ENCODE measurements at regions not wholly inside any gene's neighbourhood (a gene's known extent, or its start where the extent isn't known, plus 50 kb on each side); places are given as distances from the start of the nearest gene placed in this dataset.

DNA sequence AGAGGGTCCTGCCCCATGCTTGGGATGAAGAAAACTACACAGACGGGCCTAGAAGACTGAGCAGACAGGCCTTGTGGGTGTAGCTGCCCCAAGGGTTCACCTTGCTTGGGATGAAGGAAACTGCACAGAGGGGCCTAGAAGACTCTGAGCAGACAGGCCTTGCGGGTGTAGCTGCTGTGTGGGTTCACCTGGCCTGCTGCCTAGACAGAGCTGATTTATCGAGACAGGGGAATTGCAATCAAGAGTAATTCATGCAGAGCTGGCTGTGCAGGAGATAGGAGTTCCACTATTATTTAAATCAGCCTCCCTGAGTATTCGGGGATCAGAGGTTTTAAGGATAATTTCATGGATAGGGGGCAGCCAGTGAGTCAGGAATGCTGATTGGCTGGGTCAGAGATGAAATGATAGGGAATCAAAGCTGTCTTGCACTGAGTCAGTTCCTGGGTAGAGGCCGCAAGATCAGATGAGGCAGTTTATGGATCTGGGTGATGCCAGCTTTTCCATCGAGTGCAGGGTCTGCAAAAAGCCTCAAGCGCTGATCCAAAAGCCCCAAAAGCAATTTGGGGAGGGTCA, 341.4 kb downstream of the GALR1 start:
- ATAC-seq (no peak), DNase-seq (no peak)
- Mint-ChIP-seq H3K4me3 (no peak overlapping the region), H3K4me1 (ENCODE audit: low read depth) (no peaks in the 10 kb centered on the region), H3K36me3 (ENCODE audit: low read depth) (no peaks in the 10 kb centered on the region), H3K27ac (no peak overlapping the region), H3K9me3 (ENCODE audit: insufficient read depth) (no peaks in the 10 kb centered on the region), H3K27me3 (ENCODE audit: low read depth) (no peaks in the 10 kb centered on the region)
- POLR2A ChIA-PET: no interaction called here
- CTCF ChIA-PET: no interaction called here

DNA sequence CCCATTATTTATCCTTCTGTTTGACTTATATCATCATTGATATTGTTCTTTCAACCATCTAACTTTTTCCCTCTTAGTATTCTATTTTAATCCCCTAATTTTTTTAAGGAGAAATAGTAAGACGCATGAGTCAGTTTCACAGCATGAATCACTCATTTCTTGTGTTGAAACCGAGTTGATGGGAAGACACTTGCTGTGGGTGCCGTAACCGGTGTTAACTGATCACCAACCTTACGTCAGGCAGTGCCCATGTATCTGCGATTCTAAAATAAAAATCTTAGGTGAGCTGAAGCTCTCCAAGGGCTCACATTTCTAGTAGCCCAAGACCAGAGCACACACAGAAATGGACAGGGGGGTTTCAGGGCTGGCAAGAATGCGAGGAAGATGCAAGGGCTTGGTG, 348.1 kb downstream of the GALR1 start:
- Mint-ChIP-seq H3K4me1 (ENCODE audit: low read depth) (no peaks in the 10 kb centered on the region), H3K27me3 (ENCODE audit: low read depth) (no peaks in the 10 kb centered on the region), H3K27ac (no peak overlapping the region), H3K36me3 (ENCODE audit: low read depth) (no peaks in the 10 kb centered on the region), H3K4me3 (no peak overlapping the region), H3K9me3 (ENCODE audit: insufficient read depth) (no peaks in the 10 kb centered on the region)
- ChIA-PET CTCF (no interaction called here), POLR2A (no interaction called here)
- DNase-seq: no peak
- no peak for ATAC-seq

DNA sequence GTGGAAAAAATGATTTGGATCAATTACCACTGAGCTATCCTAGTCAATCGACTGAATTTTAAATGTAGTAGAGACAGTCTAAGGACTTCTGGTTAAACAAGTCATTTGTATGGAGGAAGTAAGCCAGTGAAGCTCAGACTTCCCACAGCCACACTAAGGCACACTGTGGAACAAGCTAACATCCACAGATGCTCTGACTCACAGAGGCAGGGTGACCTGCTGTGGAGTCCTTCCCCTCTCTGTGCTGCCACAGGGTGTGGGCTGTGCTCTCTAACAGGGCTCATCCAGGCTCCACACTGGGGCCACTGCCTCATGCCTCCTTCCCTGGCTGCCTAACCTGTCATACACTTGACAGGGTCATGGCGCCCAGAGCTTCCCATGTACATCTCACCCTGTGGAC, 351.0 kb downstream of the GALR1 start:
- Mint-ChIP-seq H3K4me1 (ENCODE audit: low read depth) (no peaks in the 10 kb centered on the region), H3K4me3 (no peak overlapping the region), H3K27me3 (ENCODE audit: low read depth) (no peaks in the 10 kb centered on the region), H3K36me3 (ENCODE audit: low read depth) (no peaks in the 10 kb centered on the region), H3K27ac (no peak overlapping the region), H3K9me3 (ENCODE audit: insufficient read depth) (no peaks in the 10 kb centered on the region)
- ChIA-PET POLR2A (no interaction called here), CTCF (no interaction called here)
- ATAC-seq (no peak), DNase-seq (no peak)

DNA sequence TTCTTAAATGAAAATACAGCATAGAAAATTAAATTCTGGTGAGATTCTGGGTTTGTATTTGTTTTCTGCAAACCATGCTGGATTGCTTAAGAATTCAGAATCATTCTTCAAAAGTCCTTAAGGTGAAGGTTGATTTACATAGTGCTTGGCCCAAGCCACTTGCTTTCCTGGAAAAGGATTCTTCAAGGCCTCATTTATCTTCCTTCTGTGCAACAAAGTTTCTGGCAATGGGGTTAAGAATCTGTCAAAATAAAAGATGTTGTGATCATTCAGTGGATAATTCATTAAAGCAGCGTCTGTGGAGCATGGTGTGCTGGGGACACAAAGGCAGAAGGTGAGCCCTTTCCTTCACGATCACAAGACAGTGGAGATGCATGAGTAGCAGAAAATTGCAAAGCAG, 351.9 kb downstream of the GALR1 start:
- no peaks in the 10 kb centered on the region for H3K27me3 Mint-ChIP-seq (ENCODE audit: low read depth)
- ATAC-seq: no peak
- ChIA-PET CTCF (no interaction called here), POLR2A (no interaction called here)
- no peaks in the 10 kb centered on the region for H3K36me3 Mint-ChIP-seq (ENCODE audit: low read depth)
- no peaks in the 10 kb centered on the region for H3K9me3 Mint-ChIP-seq (ENCODE audit: insufficient read depth)
- DNase-seq: no peak
- no peak overlapping the region for H3K27ac Mint-ChIP-seq
- H3K4me3 Mint-ChIP-seq: no peak overlapping the region
- no peaks in the 10 kb centered on the region for H3K4me1 Mint-ChIP-seq (ENCODE audit: low read depth)

DNA sequence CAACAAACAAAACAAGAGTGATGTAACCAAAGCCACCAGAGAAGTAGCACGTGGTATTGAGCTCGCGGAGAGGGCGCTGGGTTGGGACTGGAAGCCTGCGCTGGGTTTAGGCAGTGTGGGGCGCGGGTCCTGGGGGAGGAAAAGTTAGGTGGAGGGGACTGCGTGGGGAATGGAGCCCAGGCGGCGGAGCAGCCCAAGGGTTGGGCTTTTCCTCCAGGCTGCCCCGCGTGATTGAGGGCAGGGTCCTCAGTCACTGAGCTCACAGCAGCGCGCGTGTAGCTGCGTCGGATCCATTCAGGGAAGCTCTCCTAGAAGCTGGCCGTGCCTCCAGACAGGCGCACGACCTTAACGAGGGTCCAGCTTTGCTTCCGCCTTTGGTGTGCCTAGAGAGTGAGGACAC, 357.4 kb downstream of the GALR1 start:
- CTCF ChIA-PET: no interaction called here
- H3K9me3 Mint-ChIP-seq (ENCODE audit: insufficient read depth): no peaks in the 10 kb centered on the region

DNA sequence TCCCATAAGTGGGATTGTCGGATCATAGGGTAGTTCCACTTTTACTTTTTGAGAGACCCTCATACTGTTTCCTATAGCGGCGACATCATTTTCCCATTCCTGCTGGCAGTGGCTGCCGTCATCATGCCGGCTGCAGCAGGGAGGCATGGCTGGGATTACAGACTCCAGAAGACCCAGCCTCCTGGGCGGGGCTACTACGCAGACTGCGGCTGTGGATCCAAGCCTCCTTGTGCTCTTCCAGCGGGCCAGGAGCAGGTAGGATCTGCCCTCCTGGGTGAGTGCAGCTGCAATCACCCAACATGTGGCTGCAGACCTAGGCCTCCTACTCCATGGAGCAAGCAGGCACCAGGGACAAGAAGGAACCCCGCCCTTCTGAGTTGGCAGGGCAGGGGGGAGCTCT, 359.2 kb downstream of the GALR1 start:
- ChIA-PET CTCF (no interaction called here), POLR2A (no interaction called here)
- Mint-ChIP-seq H3K27me3 (ENCODE audit: low read depth) (no peaks in the 10 kb centered on the region), H3K36me3 (ENCODE audit: low read depth) (no peaks in the 10 kb centered on the region), H3K9me3 (ENCODE audit: insufficient read depth) (no peaks in the 10 kb centered on the region), H3K4me3 (no peak overlapping the region), H3K27ac (no peak overlapping the region), H3K4me1 (ENCODE audit: low read depth) (no peaks in the 10 kb centered on the region)
- ATAC-seq (no peak), DNase-seq (no peak)

More for the DNA sequence above, 357.4 kb downstream of the GALR1 start:
- DNase-seq (no peak), ATAC-seq (no peak)
- POLR2A ChIA-PET: no interaction called here
- Mint-ChIP-seq H3K27me3 (ENCODE audit: low read depth) (no peaks in the 10 kb centered on the region), H3K4me3 (no peak overlapping the region), H3K4me1 (ENCODE audit: low read depth) (no peaks in the 10 kb centered on the region), H3K36me3 (ENCODE audit: low read depth) (no peaks in the 10 kb centered on the region), H3K27ac (no peak overlapping the region)

DNA sequence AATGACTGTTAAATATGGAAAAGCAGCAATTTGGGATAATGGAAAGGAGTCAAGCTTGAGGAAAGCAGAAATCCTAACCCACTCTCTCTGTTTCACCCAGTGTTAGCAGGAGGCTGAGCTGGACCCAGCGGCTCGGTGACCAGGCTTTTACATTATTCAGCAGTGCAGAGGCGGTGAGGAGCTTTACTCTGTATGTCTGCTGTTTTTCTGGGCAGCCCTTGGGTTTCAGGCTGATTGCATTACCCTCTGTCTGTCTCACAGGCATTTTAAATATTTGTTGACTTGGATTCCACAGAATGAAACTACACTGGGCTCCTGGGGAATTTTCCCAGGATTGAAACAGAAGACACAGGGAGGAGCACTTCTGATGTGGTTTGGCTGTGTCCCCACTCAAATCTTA, 368.0 kb downstream of the GALR1 start:
- H3K4me1 Mint-ChIP-seq (ENCODE audit: low read depth): no peaks in the 10 kb centered on the region
- H3K27ac Mint-ChIP-seq: no peak overlapping the region
- DNase-seq (no peak), ATAC-seq (no peak)
- ChIA-PET CTCF (no interaction called here), POLR2A (no interaction called here)
- no peaks in the 10 kb centered on the region for H3K9me3 Mint-ChIP-seq (ENCODE audit: insufficient read depth)
- no peaks in the 10 kb centered on the region for H3K27me3 Mint-ChIP-seq (ENCODE audit: low read depth)
- H3K4me3 Mint-ChIP-seq: no peak overlapping the region
- no peaks in the 10 kb centered on the region for H3K36me3 Mint-ChIP-seq (ENCODE audit: low read depth)

DNA sequence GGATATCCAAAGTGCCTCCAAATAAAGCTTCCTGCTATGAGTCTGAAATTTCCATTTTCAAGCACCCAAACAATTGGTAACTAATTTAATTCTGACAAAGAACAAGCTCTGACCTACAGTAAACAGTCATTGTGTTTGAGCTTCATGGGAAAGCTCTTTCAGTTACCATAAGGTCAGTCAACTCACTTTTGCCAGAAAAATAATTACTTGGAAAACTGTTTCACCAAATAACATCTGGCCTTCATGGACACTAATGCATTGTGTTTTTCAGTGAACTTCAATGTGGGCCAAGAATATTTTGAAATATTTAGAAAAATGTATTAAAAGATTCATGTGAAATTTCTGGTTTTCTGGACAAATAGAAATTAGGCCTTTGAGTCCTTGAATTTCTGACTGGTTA, 369.9 kb downstream of the GALR1 start:
- no peak overlapping the region for H3K27ac Mint-ChIP-seq
- ChIA-PET POLR2A (no interaction called here), CTCF (no interaction called here)
- H3K4me3 Mint-ChIP-seq: no peak overlapping the region
- H3K9me3 Mint-ChIP-seq (ENCODE audit: insufficient read depth): no peaks in the 10 kb centered on the region
- no peaks in the 10 kb centered on the region for H3K36me3 Mint-ChIP-seq (ENCODE audit: low read depth)
- ATAC-seq (no peak), DNase-seq (no peak)
- no peaks in the 10 kb centered on the region for H3K4me1 Mint-ChIP-seq (ENCODE audit: low read depth)
- H3K27me3 Mint-ChIP-seq (ENCODE audit: low read depth): no peaks in the 10 kb centered on the region

DNA sequence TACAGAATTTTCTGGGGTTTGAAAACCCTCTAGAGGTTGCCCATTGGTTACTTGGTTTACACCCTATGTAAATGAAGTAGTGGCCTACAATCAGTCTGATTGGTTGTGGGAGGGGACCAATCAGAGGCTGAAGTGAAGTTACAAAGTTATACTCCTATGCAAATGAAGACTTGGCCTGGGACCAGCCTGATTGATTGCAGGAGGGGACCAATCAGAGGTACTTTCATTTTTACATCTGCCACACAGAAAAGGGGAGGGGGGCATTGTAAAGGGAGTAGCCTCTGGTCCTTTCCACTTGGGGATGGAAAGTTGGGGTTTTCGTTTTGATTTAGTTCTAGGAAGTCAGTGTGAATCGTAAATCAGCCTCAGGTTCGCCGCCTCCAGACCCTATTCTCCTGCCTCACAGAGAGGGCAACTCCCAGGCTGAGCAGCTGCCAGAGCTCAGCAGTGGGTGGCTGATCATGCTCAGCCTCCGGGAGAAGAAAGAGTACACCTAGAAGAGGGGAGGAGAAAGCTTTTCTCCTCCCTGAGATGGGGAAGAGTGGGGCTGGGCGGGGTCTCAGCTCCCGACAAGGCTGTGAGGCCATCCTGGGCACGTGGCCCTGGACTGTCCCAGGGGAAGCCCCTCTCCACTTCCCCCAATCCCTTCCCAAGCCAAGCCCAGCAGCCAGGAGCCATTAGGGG, 372.5 kb downstream of the GALR1 start:
- H3K4me3 Mint-ChIP-seq: no peak overlapping the region
- H3K9me3 Mint-ChIP-seq (ENCODE audit: insufficient read depth): no peaks in the 10 kb centered on the region
- H3K36me3 Mint-ChIP-seq (ENCODE audit: low read depth): no peaks in the 10 kb centered on the region
- no peak overlapping the region for H3K27ac Mint-ChIP-seq
- H3K27me3 Mint-ChIP-seq (ENCODE audit: low read depth): no peaks in the 10 kb centered on the region
- ChIA-PET POLR2A (no interaction called here), CTCF (no interaction called here)
- ATAC-seq: no peak
- H3K4me1 Mint-ChIP-seq (ENCODE audit: low read depth): no peaks in the 10 kb centered on the region
- no peak for DNase-seq

DNA sequence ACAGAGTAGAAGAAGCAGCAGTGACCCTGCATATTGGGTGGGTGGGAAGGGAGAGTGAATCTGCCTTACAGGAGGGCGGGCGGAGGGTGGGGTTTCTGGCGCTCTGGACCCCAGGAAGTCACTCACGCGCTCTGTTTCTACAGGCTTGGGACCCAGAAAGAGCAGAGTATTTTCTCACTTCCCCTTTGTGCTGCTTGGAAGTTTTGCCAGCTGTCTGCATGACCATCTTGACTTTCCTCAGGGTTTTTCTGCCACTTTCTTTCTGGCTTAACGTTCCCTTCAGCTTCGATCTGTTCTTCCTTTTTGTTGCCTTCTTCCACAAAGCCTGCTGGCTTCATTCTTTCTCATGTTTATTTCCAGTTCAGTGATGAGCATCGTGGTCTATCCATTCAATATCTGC, 383.1 kb downstream of the GALR1 start:
- CTCF ChIA-PET: no interaction called here

DNA sequence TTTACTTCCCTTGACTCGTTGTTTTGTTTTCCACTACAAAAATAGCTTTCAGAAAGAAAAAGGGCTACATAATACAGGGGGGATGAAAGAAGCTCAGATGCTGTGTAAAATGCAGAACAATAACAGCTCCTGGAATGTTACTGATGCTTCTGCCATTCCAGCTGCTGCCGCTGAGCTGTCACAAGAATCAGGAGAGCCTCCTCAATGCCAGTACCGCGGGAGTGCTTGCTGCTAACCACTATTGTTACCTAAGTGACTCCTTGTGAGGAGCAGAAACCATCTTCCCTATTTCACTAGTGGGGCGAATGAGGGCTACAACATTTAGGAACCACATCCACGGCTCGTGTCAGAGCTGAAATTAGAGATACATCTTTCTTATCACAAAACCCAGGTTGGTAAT, 384.8 kb downstream of the GALR1 start:
- Mint-ChIP-seq H3K36me3 (ENCODE audit: low read depth) (no peaks in the 10 kb centered on the region), H3K27ac (no peak overlapping the region), H3K4me3 (no peak overlapping the region), H3K4me1 (ENCODE audit: low read depth) (no peaks in the 10 kb centered on the region), H3K27me3 (ENCODE audit: low read depth) (peaks cover 2% of the 10 kb centered on the region), H3K9me3 (ENCODE audit: insufficient read depth) (no peaks in the 10 kb centered on the region)
- DNase-seq (no peak), ATAC-seq (no peak)
- POLR2A ChIA-PET: no interaction called here
- CTCF ChIA-PET: no interaction called here

More for the DNA sequence above, 383.1 kb downstream of the GALR1 start:
- Mint-ChIP-seq H3K27me3 (ENCODE audit: low read depth) (no peaks in the 10 kb centered on the region), H3K27ac (no peak overlapping the region), H3K4me3 (no peak overlapping the region), H3K9me3 (ENCODE audit: insufficient read depth) (no peaks in the 10 kb centered on the region), H3K36me3 (ENCODE audit: low read depth) (no peaks in the 10 kb centered on the region), H3K4me1 (ENCODE audit: low read depth) (no peaks in the 10 kb centered on the region)
- POLR2A ChIA-PET: no interaction called here
- DNase-seq: no peak
- no peak for ATAC-seq

DNA sequence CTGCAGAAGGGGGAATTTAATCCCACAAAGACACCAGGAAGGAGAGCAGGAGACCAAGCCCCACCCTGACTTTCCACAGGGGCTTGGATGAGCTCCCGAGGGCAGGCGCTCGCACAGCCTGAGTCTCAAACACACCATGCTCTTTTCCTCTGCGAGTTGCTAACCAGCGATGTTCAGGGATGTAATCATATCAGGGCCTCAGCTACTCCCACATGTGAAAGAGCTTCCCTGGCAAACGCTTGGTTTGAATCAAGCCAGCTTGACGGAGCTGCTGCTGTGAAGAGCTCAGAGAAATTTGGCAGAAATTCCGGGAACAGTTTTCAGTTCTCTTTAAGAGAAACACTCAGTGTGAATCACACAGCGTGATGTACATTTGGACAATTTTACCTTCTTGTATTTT, 385.8 kb downstream of the GALR1 start:
- DNase-seq (no peak), ATAC-seq (no peak)
- H3K27me3 Mint-ChIP-seq (ENCODE audit: low read depth): peaks cover 2% of the 10 kb centered on the region
- H3K27ac Mint-ChIP-seq: no peak overlapping the region
- H3K36me3 Mint-ChIP-seq (ENCODE audit: low read depth): no peaks in the 10 kb centered on the region
- no peaks in the 10 kb centered on the region for H3K9me3 Mint-ChIP-seq (ENCODE audit: insufficient read depth)
- no peaks in the 10 kb centered on the region for H3K4me1 Mint-ChIP-seq (ENCODE audit: low read depth)
- ChIA-PET CTCF (no interaction called here), POLR2A (no interaction called here)
- no peak overlapping the region for H3K4me3 Mint-ChIP-seq

DNA sequence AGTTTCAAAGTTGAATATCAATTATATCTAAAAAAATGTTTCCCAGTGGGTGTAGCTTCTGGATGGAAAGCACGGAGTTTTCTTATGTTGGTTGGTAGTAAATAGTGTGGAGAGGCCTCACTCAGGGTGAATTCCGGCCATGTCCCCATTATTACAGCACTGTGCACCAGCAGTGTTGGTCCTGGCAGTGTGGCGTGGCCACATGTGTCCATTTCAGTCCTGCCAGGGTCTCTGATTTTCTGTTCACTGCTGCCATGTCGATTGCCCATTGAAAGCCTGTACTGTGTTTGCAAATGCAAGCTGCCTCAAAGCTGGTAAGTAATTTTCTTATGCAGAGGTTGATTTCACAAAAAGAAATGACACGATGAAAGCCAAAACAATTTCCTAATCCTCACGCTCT, 386.2 kb downstream of the GALR1 start:
- CTCF ChIA-PET: no interaction called here
- Mint-ChIP-seq H3K27ac (no peak overlapping the region), H3K4me3 (no peak overlapping the region), H3K9me3 (ENCODE audit: insufficient read depth) (no peaks in the 10 kb centered on the region), H3K4me1 (ENCODE audit: low read depth) (no peaks in the 10 kb centered on the region), H3K36me3 (ENCODE audit: low read depth) (no peaks in the 10 kb centered on the region), H3K27me3 (ENCODE audit: low read depth) (peaks cover 4% of the 10 kb centered on the region)
- ATAC-seq: no peak
- POLR2A ChIA-PET: no interaction called here
- DNase-seq: no peak

Measured in activated CD8-positive, alpha-beta T cell treated with anti-CD3 and anti-CD28 coated beads, Interleukin-2, amount 10 ng/mL, durations not matched to agents 7 days and 5 days (primary cell).